ENCODE measurements at regions not wholly inside any gene's neighbourhood (a gene's known extent, or its start where the extent isn't known, plus 50 kb on each side); places are given as distances from the start of the nearest gene placed in this dataset.

DNA sequence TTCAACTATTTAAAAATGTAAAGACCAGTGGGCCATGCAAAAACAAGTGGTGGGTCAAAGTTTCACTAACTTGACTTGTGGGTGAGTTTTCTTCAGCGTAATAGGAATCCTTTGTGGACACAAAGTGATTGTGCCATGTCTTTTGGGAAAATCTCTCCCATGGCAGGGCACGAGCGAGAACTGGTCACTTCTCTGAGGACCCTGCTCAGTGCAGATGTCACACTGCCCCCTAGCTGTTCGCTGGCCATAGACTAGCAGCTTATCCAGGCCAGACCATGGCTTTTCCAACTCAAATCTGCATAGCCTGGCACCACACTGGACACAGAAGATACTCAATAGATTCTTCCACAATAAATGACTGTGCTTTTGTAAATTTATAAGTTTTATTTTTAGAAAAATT is 306.0 kb upstream of the CCL2 start:
- no peak for TF ChIP-seq POLR2A (IDR thresholded peaks at IDR 0.05)
- TF ChIP-seq, protein P1, sequence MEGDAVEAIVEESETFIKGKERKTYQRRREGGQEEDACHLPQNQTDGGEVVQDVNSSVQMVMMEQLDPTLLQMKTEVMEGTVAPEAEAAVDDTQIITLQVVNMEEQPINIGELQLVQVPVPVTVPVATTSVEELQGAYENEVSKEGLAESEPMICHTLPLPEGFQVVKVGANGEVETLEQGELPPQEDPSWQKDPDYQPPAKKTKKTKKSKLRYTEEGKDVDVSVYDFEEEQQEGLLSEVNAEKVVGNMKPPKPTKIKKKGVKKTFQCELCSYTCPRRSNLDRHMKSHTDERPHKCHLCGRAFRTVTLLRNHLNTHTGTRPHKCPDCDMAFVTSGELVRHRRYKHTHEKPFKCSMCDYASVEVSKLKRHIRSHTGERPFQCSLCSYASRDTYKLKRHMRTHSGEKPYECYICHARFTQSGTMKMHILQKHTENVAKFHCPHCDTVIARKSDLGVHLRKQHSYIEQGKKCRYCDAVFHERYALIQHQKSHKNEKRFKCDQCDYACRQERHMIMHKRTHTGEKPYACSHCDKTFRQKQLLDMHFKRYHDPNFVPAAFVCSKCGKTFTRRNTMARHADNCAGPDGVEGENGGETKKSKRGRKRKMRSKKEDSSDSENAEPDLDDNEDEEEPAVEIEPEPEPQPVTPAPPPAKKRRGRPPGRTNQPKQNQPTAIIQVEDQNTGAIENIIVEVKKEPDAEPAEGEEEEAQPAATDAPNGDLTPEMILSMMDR (IDR thresholded peaks at IDR 0.05): no peak
- no peak for TF ChIP-seq EP300 (IDR thresholded peaks at IDR 0.05)
